Epidermal melanocyte (primary cell): ENCODE measurements at regions not wholly inside any gene's neighbourhood (a gene's known extent, or its start where the extent isn't known, plus 50 kb on each side); places are given as distances from the start of the nearest gene placed in this dataset.
"Not testable (repeated sequence)": the region's sequence is repeated elsewhere in the genome, so short reads cannot be mapped to it uniquely, and the experiment has no call there.

Source experiments
- DNase-seq: peaks from one replicate; pipeline ENCODE4 v3.0.0; 2011; ENCODE audit warnings: low spot score; ENCODE audit not compliant: insufficient read length

DNA sequence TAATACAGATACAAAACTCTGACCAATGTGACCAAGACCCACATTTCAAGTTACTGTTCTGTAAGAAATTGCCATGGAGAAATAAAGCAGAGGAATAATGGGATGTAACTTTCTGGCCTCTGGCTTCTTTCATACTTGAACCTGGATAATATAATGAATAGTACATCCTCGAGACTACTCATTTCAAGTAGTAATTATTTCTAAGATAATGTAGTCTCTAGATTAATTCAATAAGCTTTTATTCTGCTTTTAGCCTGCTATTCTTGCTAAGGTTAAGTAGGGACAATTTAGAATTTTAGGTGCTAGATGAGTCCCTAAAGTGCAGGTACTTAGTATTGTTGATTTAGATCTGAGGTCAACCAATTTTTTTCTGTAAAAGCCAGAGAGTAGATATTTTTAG is 178.7 kb upstream of the IL15 start:
- DNase-seq, result no peak

DNA sequence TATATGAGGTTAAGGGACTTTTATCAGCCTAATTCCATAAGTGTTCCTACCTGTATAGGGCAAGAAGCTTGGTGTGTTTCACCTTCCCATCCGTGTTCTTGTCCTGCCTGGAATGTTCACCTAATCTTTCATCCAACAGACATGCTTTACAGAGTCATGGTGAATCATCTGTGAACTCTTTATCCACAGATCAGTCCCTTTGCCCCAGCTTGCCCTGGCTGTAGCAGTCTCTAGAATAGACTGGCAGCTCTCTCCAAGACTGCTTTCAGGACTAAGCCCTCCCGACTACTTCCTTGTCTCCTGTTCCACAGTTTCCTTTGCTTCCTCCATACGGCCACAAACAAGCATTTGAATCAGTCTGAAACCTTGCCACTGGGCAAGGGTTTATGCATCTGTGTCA is 177.9 kb upstream of the IL15 start:
- DNase-seq, result no peak

DNA sequence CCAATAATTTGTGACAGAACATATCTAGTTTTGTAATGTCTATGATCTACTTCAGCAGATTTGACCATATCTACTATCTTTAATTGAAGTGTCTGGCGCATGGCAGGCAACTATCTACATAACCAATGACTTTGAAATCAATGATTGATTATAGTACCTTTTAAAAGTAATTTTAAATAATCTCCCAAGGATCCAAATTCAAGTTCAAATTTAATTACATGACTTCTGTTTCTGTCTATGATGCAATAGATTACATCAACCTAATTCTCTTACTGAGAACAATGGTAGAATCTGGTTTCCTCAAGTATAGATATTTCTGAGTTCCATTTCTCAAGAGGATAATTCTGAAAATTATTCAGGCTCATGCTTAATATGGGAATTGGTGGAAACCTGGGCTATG is 177.4 kb upstream of the IL15 start:
- DNase-seq, result no peak

DNA sequence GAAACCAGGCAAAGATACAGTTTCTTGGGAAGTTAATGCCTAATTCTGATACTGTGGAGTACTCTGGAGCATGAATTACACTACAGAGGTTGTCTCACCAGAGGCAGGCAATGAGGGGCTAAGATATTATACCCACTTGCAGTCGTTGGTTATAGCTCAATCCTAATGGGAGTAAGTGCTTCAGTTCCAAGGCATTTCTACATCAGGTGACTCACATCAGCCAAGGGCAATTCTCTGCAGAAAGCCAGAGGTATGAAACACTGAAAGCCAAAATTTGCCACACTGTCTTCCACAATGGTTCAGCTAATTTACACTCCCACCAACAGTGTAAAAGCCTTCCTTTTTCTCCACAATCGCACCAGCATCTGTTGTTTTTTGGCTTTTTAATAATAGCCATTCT is 174.0 kb upstream of the IL15 start:
- DNase-seq, result no peak

DNA sequence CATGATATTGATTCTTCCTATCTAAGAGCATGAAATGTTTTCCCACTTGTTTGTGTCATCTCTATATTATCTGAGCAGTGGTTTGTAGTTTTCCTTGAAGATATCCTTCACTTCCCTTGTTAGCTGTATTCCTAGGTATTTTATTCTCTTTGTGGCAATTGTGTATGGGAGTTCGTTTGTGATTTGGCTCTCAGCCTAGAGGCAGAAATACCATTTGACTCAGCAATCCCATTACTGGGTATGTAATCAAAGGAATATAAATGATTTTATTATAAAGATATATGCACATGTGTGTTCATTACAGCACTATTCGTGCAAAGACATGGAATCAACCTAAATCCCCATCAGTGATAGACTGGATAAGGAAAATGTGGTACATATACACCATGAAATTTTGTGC is 172.7 kb upstream of the IL15 start:
- no peak for DNase-seq

DNA sequence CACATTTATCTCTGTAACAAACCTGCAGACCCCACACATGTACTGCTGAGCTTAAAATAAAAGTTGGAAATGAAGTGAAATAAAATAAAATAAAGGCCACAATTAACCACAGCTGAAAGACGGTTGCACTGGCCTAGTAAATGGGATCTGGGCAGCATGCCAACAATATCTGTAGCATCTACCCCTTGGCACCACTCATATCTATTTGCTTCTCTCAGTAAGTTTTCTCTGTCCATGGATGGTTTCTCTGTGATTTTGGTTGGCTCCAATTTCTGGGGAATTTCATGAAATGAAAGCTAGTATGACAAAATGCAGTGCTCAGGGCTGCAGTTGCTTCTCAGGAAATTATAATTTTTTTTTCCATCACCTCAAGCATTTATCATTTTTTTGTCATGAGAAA is 172.0 kb upstream of the IL15 start:
- DNase-seq, result no peak

DNA sequence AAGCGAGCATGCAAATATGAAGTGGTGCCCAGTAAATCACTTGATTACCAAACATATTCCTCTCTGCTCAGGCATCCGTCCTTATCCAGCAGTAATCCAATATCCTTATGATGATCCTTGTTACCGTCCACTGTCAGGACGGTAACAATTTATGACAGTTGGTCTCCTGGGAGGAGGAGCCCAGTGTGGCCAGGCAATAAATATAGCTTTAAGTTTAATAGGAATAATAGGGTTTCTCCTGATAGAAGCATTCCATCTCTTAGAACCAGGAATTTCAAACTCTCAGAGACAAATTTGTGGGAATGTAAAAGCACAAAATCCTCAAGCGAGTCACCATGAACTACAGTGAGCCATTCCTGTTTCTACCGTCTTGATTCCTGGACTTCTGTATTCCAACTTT is 171.2 kb upstream of the IL15 start:
- DNase-seq, result no peak

DNA sequence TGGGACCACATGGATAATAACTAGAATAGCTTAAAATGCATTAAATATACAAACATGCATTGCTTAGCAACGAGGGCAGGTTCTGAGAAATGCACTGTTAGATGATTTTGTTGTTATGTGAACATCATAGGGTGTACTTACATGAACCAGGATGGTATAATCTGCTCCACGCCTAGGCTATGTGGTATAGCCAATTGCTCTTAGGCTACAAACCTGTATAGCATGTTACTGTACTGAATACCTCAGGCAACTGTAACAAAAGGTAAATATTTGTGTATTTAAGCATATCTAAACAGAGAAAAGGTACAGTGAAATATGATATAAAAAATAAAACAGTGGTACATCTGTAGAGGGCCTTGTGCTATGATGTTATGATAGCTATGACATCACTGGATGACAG is 169.2 kb upstream of the IL15 start:
- no peak for DNase-seq

DNA sequence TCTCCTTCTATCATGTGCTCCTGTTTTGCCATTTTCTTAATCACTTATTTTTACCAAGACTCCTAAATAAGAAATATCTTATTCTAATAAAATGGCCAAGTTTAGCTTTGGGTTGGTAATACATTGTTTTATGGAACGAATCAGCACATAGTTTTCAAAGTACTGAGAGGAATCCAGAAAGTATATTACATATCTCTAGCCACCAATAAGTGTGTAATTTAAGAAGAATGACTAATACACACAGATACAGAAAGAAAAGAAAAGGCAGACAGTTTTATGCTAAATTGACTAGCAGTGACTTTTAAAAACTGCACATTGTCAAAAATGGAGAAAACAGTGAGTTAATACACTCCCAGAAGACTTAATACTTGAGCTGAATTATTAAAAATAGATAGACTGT is 167.0 kb upstream of the IL15 start:
- no peak for DNase-seq

DNA sequence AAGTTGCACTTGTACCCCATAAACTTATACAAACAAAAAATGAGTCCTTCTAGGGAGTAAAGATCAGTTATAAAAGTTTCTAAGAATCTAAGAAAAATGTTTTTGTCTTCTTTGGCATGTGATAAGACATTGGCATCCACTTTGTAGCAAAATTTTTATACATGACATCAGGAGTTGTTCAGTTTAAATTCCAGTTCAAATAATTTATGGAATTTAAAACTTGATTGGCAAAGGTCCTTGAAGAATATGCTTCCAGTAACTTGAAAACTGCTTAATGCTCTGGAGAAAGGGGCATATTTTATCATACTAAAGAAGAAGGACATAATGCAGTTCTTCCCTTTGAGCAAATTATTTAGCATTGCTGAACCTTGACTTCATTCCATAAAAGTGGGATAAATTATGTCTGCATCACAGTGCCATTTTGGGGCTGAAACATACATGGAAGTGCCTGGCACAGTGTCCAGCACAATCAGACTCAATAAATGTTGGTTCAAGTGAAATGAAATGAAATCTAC is 163.3 kb upstream of the IL15 start:
- no peak for DNase-seq

DNA sequence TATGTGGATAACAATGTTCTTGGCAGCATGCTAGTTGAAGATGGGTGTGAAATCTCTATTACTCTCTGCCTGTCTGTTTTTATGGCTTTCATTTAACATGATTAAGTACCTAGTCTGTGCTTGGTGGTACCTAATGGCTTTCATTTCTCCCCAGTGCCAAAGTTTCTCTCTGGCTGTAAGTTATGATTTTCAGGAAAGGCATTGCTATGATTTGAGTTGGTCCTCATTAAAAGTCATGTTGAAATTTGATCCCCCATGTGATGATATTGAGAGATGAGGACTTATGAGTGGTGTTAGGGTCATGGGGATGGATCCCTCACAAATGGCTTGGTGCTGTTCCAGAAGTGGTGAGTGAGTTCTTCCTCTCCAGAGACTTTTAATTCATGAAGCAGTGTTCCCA is 162.4 kb upstream of the IL15 start:
- DNase-seq, result no peak

DNA sequence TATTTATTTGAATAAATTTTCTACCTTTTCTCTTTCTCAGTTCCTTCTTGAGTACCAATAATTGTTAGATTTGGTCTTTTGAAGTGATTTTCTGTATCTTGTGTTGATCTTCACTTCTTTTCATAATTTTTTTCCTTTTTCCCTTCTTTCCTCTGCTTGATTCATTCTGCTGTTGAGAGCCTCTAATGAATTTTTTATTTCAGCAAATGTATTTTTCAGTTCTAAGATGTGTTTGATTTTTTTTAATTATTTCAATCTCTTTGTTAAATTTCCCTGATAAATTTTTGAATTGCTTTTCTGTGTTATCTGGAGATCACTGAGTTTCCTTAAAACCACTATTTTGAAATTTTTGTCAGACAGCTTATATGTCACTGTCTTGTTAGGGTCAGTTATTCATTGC is 155.4 kb upstream of the IL15 start:
- no peak for DNase-seq

DNA sequence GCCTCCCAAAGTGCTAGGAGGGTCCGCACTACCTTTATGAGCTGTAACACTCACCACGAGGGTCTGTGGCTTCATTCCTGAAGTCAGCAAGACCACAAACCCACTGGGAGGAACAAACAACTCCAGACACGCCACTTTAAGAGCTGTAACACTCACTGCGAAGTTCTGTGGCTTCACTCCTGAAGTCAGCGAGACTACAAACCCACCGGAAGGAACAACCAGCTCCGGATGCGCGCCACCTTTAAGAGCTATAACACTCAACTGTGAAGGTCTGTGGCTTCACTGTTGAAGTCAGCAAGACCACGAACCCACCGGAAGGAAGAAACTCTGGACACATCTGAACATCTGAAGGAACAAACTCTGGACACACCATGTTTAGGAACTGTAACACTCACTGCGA is 152.1 kb upstream of the IL15 start:
- not testable (repeated sequence) for DNase-seq

DNA sequence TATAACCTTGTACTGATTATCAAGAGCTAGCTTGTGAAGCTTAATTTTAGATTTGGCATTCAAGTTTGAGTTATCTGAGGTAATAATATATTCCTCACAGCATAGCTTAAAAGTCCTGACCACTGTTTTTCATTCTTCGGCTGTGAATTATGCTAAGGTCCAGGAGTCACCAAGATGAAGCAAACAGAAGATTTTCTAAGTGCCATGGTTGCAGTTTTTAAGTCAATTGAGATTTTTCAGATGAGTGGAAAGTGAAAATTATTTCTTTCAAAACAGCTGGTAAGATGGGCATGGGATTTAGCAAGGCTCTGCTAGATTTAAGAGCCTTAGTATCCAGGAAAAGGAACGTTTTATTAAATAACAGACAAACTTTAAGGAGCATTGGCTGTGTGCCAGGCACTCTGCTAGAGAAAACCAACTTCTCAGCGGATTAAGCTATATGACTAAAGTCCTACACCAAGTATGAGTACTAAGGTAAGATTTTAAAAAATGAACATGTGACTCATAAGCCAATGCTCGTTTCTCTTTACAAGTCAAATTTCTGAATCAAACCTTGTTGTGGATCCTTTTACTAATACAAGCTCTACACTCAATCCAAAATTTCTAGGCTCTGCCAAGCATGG is 149.9 kb upstream of the IL15 start:
- DNase-seq, result no peak

DNA sequence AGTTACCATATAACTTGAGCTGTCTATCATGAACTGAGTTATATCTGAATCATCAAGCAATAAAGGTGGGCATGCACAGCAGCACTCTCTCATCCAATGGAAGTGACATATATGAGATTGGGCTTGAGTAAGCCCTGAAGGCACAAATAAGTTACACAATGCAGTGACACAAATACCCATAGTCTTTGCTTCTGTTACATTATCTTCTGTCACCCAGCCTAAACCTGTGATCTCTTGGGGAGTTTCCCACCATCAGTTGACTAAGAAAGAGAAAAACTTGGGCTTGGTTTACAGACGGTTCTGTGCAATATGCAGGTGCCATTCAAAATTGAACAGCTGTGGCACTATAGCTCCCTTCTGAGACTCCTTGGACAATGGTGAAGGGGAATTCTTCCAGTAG is 138.8 kb upstream of the IL15 start:
- no peak for DNase-seq

DNA sequence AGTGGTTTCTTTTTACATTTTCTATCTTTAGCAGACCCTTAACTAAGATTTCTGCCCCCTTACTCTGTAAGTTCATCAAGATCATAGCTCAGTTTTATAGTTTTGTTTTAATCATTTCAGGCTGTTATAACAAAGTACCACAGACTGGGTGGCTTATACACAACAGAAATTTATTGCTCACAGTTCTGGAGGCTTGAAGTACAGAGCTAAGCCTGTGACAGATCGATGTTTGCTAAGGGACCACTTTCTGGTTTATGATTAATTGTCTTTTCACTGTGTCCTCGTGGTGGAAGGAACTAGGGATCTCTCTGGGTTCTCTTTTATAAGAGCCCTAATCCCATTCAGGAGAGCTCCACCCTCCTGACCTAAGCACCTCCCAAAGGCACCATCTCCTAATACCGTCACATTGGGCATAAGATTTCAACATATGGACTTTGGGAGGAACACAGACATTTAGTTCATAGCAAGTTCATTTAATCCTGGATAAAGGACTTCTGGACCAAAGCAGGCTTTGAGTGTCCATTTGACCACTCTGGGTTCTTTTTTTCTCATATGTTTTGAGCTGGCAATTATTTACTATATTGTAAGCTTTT is 137.0 kb upstream of the IL15 start:
- no peak for DNase-seq

DNA sequence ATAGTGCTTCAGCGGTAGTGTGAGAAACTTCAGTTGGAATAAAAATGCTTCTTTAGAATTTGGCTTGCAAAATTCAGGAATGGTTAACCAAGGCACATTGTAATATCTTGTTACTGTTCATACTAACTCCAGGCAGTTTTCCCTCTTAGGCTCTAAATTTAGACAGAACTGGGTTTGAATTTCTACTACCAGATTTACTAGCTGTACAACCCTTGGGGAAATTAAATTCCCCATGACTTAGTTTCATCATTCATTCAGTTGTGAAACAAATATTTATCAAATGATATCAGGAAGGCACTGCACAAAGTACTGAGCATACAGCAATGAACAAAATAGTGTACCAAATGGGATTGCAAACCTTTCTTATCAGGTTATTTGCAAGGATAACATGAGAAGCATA is 135.0 kb upstream of the IL15 start:
- DNase-seq, result no peak

DNA sequence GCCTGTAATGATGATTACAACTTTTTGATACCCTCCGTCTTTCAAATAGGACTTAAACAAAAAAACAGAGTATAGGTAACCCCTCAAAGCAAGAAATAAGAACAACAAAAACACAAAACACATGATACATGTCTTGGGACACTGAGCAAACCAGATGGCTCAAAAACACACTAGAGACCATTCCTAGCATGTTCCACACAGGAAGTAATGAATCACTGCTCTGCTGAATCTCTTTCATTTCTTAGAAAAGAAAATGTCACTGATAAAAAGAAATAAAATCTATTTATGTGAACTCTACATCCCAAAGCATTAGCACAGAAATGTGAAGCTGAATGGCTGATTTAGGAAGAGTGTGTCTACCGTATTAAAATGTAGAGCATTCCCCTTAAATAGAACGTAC is 134.5 kb upstream of the IL15 start:
- peak; percentile 19 for DNase-seq

DNA sequence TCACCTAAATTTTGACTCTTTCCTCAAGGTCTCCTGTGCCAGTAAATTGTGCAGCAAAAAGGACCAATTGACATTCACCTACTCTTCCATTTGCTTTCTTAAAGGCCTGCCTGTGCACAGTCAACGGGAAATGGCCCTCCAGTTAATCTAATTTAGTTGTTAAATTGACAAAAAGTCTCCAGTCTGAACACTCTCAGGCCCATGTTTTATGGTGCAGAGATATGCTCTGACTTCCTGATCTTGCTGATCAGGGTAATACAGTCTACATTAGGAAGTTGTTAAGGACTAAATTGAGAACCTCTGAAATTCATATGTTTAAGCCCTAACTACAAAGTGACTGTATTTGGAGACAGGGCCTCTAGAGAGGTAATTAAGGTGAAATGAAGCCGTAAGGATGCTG is 133.6 kb upstream of the IL15 start:
- no peak for DNase-seq

DNA sequence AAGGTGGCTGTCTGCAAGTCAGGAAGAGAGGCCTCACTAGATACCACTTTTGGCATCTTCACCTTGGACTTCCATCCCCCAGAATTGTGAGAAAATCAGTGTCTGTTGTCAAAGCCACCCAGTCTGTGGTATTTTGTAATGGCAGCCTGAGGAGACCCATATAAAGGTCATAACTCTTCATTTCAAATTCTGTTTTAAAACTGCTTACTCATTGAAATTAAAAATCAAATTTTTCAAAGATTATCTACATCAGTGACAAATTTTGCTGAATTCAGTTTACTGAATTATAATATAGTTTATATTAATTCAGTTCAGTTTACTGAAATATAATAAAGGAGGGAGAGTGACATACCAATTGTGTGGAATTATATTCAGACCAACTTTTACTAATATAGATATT is 133.1 kb upstream of the IL15 start:
- no peak for DNase-seq

DNA sequence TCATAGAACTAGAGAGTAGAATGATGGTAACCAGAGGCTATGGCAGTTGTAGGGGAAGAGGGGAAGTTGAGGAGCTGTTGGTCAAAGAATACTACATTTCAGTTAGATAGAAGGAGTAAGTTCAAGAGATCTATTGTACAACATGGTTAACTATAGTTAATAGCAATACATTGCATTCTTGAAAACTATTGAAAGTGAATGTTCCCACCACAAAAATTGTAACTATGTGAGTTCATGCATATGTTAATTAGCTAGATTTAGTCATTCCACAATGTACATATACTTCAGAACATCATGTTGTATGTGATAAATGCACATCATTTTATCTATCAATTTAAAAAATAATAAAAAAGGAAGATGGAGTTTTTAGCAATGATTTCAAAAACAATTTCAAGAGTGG is 125.3 kb upstream of the IL15 start:
- no peak for DNase-seq

DNA sequence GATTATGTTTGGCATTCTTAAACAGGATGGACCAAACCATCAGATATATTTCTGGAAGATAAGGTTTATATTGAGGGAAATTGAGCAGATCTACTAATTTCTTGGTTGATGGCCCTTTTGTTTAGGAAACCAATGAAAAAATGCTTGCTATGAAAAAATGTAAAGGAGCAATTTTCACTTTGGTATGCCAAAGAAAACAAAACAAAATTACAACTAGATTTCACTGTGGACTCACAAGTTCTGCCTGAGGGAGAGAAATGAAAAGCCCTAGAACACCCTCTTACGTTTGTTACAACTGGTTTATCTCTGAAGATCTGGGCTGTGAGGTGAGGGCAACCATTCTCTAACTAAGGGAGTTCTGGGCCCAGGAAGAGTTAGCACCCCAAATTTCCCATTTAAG is 122.5 kb upstream of the IL15 start:
- no peak for DNase-seq

DNA sequence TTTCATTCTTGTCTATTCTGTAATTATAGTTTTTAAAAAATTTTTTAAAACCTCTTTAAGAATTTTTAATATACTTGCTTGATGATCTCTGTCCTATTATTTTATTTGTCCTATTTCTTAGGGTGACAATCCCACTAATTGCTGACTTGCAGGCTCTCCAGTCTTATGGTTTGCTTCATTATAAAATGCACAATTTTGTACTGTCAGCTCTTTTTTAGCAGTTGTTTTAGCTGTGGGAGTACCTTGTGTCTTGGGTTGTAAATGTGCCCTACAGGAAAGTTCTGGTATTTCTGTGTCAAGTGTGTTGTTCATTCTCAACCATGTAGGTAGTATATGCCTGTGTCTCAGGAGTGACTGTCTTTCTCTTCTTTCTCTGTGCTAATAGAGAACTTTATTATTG is 118.2 kb upstream of the IL15 start:
- no peak for DNase-seq

DNA sequence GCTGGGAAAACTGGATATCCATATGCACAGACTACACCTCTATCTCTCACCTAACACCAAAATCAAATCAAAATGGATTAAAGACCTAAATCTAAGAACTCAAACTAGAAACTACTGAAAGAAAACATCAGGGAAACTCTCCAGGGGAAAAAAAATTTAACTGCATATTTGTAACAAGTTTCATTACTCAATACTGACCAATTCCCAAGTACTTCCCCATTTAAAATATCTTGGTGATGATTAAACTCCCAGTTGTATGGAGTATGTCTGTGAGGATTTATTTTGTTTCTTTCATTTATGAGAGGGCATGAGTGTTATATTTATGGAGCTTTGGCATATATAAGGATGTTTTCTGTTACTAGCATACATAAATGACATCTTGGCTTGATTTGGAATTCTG is 112.3 kb upstream of the IL15 start:
- DNase-seq, result no peak
